Hepatocyte (in vitro differentiated cells): ENCODE measurements at regions not wholly inside any gene's neighbourhood (a gene's known extent, or its start where the extent isn't known, plus 50 kb on each side); places are given as distances from the start of the nearest gene placed in this dataset.

Experiments
- DNase-seq: peaks from one replicate; pipeline ENCODE4 v3.0.0-alpha.2; 2016; ENCODE audit warnings: low spot score
- H2AFZ ChIP-seq: fragments of 200-600 bp; sonication (generic); 2 replicates; pipeline ENCODE4 v1.6.0; 2016; ENCODE audit warnings: antibody characterized with exemption, mild to moderate bottlenecking
- H3K27ac ChIP-seq: fragments of 200-600 bp; sonication (generic); 2 replicates; pipeline ENCODE4 v1.5.1; 2016; ENCODE audit warnings: mild to moderate bottlenecking
- H3K27me3 ChIP-seq: fragments of 200-600 bp; sonication (generic); 2 replicates; pipeline ENCODE4 v1.6.1; 2016
- H3K36me3 ChIP-seq: fragments of 200-600 bp; sonication (generic); replicated peaks from 2 replicates; pipeline ENCODE4 v1.5.1; 2016; ENCODE audit warnings: low read depth; ENCODE audit not compliant: insufficient read depth
- H3K4me1 ChIP-seq: fragments of 200-600 bp; sonication (generic); 2 replicates; pipeline ENCODE4 v1.5.1; 2016; ENCODE audit warnings: mild to moderate bottlenecking, moderate library complexity; ENCODE audit not compliant: insufficient read depth
- H3K4me2 ChIP-seq: fragments of 200-600 bp; sonication (generic); 2 replicates; pipeline ENCODE4 v1.6.0; 2016
- H3K4me3 ChIP-seq: fragments of 200-600 bp; sonication (generic); 2 replicates; pipeline ENCODE4 v1.5.1; 2016; ENCODE audit warnings: mild to moderate bottlenecking
- H3K79me2 ChIP-seq: fragments of 200-600 bp; sonication (generic); 2 replicates; pipeline ENCODE4 v1.6.0; 2017; ENCODE audit warnings: mild to moderate bottlenecking
- H3K9me2 ChIP-seq: fragments of 200-600 bp; sonication (generic); replicated peaks from 2 replicates; pipeline ENCODE4 v1.6.0; 2017; ENCODE audit warnings: mild to moderate bottlenecking; ENCODE audit not compliant: insufficient read depth
- H3K9me3 ChIP-seq: fragments of 200-600 bp; sonication (generic); 2 replicates; pipeline ENCODE4 v1.5.1; 2016; ENCODE audit warnings: low read depth, mild to moderate bottlenecking
- H4K20me1 ChIP-seq: fragments of 200-600 bp; sonication (generic); 2 replicates; pipeline ENCODE4 v1.6.0; 2016; ENCODE audit warnings: mild to moderate bottlenecking; ENCODE audit not compliant: insufficient read depth, poor library complexity, severe bottlenecking
- EZH2 ChIP-seq: fragments of 200-600 bp; sonication (generic); IDR thresholded peaks from 2 replicates; pipeline ENCODE4 v1.6.1; 2016; ENCODE audit warnings: antibody characterized with exemption, mild to moderate bottlenecking, borderline replicate concordance
- EZH2phosphoT487 ChIP-seq: fragments of 200-600 bp; sonication (generic); IDR thresholded peaks from one replicate; pipeline ENCODE4 v1.6.1; 2018; ENCODE audit warnings: antibody characterized with exemption, mild to moderate bottlenecking, low read depth, moderate library complexity; ENCODE audit not compliant: unreplicated experiment, severe bottlenecking
- WGBS: methylation state at CpG from one replicate; pipeline ENCODE4 v1.1.6; 2016; ENCODE audit warnings: low lambda C conversion rate; ENCODE audit errors: missing lambda C conversion rate; 5-methylcytosine and 5-hydroxymethylcytosine counted together
- TF ChIP-seq, protein P1 (sequence below): fragments of 200-600 bp; sonication (generic); IDR thresholded peaks from 2 replicates; pipeline ENCODE4 v1.5.1; 2016; ENCODE audit warnings: antibody characterized with exemption, mild to moderate bottlenecking; ENCODE audit not compliant: poor library complexity

DNA sequence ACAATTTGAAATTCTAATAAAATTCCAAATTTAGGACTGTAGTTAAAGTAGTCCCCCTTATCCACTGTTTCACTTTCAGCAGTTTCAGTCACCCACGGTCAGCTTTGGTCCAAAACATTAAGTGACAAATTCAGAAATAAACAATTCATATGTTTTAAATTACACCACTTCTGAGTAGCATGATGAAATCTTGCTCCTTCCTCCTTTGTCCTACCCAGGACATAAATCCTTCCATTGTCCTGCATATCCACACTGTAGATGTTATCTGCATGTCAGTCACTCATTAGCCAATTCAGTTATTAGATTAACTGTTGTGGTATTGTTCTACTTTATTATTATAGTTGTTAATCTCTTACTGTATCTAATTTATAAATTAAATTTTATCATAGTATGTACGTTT is 376.5 kb downstream of the SH3GL2 start:
- no peaks in the 10 kb centered on the region for H4K20me1 ChIP-seq
- no peaks in the 10 kb centered on the region for H3K36me3 ChIP-seq
- no peaks in the 10 kb centered on the region for H3K9me3 ChIP-seq
- no peak for DNase-seq
- TF ChIP-seq EZH2, result no peak
- TF ChIP-seq EZH2phosphoT487, result no peak
- TF ChIP-seq, protein P1, sequence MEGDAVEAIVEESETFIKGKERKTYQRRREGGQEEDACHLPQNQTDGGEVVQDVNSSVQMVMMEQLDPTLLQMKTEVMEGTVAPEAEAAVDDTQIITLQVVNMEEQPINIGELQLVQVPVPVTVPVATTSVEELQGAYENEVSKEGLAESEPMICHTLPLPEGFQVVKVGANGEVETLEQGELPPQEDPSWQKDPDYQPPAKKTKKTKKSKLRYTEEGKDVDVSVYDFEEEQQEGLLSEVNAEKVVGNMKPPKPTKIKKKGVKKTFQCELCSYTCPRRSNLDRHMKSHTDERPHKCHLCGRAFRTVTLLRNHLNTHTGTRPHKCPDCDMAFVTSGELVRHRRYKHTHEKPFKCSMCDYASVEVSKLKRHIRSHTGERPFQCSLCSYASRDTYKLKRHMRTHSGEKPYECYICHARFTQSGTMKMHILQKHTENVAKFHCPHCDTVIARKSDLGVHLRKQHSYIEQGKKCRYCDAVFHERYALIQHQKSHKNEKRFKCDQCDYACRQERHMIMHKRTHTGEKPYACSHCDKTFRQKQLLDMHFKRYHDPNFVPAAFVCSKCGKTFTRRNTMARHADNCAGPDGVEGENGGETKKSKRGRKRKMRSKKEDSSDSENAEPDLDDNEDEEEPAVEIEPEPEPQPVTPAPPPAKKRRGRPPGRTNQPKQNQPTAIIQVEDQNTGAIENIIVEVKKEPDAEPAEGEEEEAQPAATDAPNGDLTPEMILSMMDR, result no peak
- H3K4me2 ChIP-seq, result no peak overlapping the region
- H3K27ac ChIP-seq, result no peak overlapping the region
- H3K9me2 ChIP-seq, result no peaks in the 10 kb centered on the region
- WGBS, result 81% methylated on average over 2 of the region's 2 CpGs
- H2AFZ ChIP-seq, result no peak overlapping the region
- no peaks in the 10 kb centered on the region for H3K79me2 ChIP-seq
- H3K4me1 ChIP-seq, result no peaks in the 10 kb centered on the region
- H3K27me3 ChIP-seq, result no peaks in the 10 kb centered on the region
- H3K4me3 ChIP-seq, result no peak overlapping the region

DNA sequence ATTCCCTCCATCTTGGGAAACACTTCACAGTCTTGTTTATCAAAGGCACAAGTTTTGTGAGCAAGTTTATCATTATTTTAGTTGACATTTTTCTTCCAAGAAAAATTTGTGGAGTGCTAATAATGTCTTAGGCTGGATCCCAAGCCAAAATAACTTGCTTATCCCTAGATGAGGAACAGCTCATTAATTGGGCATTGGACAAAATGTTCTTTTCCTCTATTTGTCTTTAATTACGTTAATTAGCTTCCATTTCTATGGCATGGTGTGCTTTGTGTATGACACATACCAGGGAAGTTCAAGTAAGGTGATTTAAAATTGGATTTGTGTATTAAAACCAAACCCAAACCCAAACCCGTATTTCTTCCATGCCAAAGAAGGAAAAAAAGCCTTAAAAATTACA is 379.5 kb downstream of the SH3GL2 start:
- Histone ChIP-seq H3K27ac (no peak overlapping the region), H3K27me3 (no peaks in the 10 kb centered on the region), H3K9me3 (no peaks in the 10 kb centered on the region), H3K79me2 (no peaks in the 10 kb centered on the region), H3K36me3 (no peaks in the 10 kb centered on the region), H3K4me3 (no peak overlapping the region), H3K4me1 (no peaks in the 10 kb centered on the region), H2AFZ (no peak overlapping the region), H3K9me2 (no peaks in the 10 kb centered on the region), H4K20me1 (no peaks in the 10 kb centered on the region), H3K4me2 (no peak overlapping the region)
- TF ChIP-seq, protein P1, result no peak
- TF ChIP-seq EZH2phosphoT487 (no peak), EZH2 (no peak)
- 85% methylated on average over 2 of the region's 2 CpGs for WGBS
- no peak for DNase-seq

DNA sequence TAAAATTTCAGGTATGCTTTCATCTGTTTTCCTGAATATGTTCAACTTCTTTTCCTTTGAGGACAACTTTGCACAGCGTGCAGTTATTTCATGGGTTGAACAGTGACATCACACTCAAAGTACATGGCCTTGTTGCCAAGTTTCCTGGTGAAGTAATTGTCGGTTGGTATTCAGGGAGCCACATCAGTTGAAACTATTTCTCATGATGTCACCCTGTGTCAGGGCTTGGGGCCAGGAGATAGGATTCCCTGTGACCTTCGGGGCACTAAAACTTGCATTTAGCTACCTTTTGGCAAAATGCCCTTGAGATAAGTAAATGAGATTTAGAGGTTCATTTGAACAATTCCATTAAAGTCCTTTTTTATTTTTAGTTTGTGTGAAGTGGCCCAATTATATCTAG is 383.9 kb downstream of the SH3GL2 start:
- Histone ChIP-seq H3K9me3 (no peaks in the 10 kb centered on the region), H3K9me2 (no peaks in the 10 kb centered on the region), H3K36me3 (no peaks in the 10 kb centered on the region), H3K4me1 (no peaks in the 10 kb centered on the region), H3K4me3 (no peak overlapping the region), H2AFZ (no peak overlapping the region), H3K79me2 (no peaks in the 10 kb centered on the region), H3K27me3 (no peaks in the 10 kb centered on the region), H4K20me1 (no peaks in the 10 kb centered on the region), H3K4me2 (no peak overlapping the region), H3K27ac (no peak overlapping the region)
- 68% methylated on average over 3 of the region's 3 CpGs for WGBS
- no peak for DNase-seq
- no peak for TF ChIP-seq EZH2phosphoT487
- no peak for TF ChIP-seq EZH2
- TF ChIP-seq, protein P1, result no peak

DNA sequence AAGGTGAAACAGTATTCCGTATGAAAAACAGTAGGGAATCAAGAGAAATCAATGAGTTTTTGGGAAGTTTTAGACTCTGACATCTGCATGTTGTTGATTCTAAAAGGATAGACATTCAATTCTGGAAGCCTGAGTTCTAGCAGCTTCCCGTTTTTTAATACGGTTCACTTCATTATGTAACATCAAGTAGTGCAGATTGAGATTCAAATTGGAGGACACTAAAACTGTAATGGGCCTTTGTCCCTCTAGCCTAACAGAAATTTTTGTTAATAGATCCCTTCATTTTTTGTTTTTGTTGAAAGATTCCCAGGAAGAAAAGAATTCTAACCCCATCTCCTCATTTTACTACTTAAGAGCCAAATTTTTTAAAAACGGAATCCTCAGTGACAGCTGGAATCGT is 384.6 kb downstream of the SH3GL2 start:
- Histone ChIP-seq H3K79me2 (no peaks in the 10 kb centered on the region), H3K4me1 (no peaks in the 10 kb centered on the region), H3K27ac (no peak overlapping the region), H2AFZ (no peak overlapping the region), H3K27me3 (no peaks in the 10 kb centered on the region), H3K36me3 (no peaks in the 10 kb centered on the region), H3K4me3 (no peak overlapping the region), H3K4me2 (no peak overlapping the region), H3K9me2 (no peaks in the 10 kb centered on the region), H4K20me1 (no peaks in the 10 kb centered on the region), H3K9me3 (no peaks in the 10 kb centered on the region)
- TF ChIP-seq EZH2 (no peak), EZH2phosphoT487 (no peak)
- TF ChIP-seq, protein P1, result no peak
- DNase-seq, result no peak
- WGBS, result 81% methylated on average over 5 of the region's 5 CpGs
